HEK293 (cell line): ENCODE measurements at regions not wholly inside any gene's neighbourhood (a gene's known extent, or its start where the extent isn't known, plus 50 kb on each side); places are given as distances from the start of the nearest gene placed in this dataset.

Source experiments
- KLF10 ChIP-seq: fragments of 450-650 bp; IDR thresholded peaks from 2 replicates; pipeline ENCODE4 v1.5.1; 2018; ENCODE audit warnings: missing biosample characterization, mild to moderate bottlenecking, missing genetic modification characterization
- ZNF140 ChIP-seq: fragments of 450-650 bp; formaldehyde crosslinking; IDR thresholded peaks from 2 replicates; pipeline ENCODE4 v1.5.1; 2016; ENCODE audit warnings: missing biosample characterization, missing genetic modification characterization
- ZNF266 ChIP-seq: fragments of 450-650 bp; formaldehyde crosslinking; IDR thresholded peaks from 2 replicates; pipeline ENCODE4 v1.5.1; 2016; ENCODE audit warnings: missing biosample characterization, missing genetic modification characterization, low read depth
- ZNF350 ChIP-seq: fragments of 450-650 bp; formaldehyde crosslinking; IDR thresholded peaks from 2 replicates; pipeline ENCODE4 v1.5.0; 2017; ENCODE audit warnings: missing biosample characterization, mild to moderate bottlenecking, missing genetic modification characterization
- ZNF561 ChIP-seq: fragments of 450-650 bp; IDR thresholded peaks from 2 replicates; pipeline ENCODE4 v1.5.1; 2018; ENCODE audit warnings: missing biosample characterization, missing genetic modification characterization, borderline replicate concordance
- ZNF571 ChIP-seq: fragments of 450-650 bp; formaldehyde crosslinking; IDR thresholded peaks from 2 replicates; pipeline ENCODE4 v1.5.0; 2017; ENCODE audit warnings: missing biosample characterization, missing genetic modification characterization
- TF ChIP-seq, protein P1 (sequence below): fragments of 450-650 bp; formaldehyde crosslinking; IDR thresholded peaks from 2 replicates; pipeline ENCODE4 v1.5.1; 2016; ENCODE audit warnings: missing biosample characterization, missing genetic modification characterization
- TF ChIP-seq, protein P2 (sequence below): fragments of 450-650 bp; formaldehyde crosslinking; IDR thresholded peaks from 2 replicates; pipeline ENCODE4 v1.5.1; 2017; ENCODE audit warnings: missing biosample characterization, missing genetic modification characterization
- TF ChIP-seq, protein P3 (sequence below): fragments of 450-650 bp; formaldehyde crosslinking; IDR thresholded peaks from 2 replicates; pipeline ENCODE4 v1.5.1; 2016; ENCODE audit warnings: missing biosample characterization, missing genetic modification characterization, low read depth
- TF ChIP-seq, protein P4 (sequence below): fragments of 450-650 bp; formaldehyde crosslinking; IDR thresholded peaks from 2 replicates; pipeline ENCODE4 v1.5.1; 2017; ENCODE audit warnings: missing biosample characterization, missing genetic modification characterization
- TF ChIP-seq, protein P5 (sequence below): fragments of 450-650 bp; formaldehyde crosslinking; IDR thresholded peaks from 2 replicates; pipeline ENCODE4 v1.5.1; 2016; ENCODE audit warnings: missing biosample characterization, missing genetic modification characterization

DNA sequence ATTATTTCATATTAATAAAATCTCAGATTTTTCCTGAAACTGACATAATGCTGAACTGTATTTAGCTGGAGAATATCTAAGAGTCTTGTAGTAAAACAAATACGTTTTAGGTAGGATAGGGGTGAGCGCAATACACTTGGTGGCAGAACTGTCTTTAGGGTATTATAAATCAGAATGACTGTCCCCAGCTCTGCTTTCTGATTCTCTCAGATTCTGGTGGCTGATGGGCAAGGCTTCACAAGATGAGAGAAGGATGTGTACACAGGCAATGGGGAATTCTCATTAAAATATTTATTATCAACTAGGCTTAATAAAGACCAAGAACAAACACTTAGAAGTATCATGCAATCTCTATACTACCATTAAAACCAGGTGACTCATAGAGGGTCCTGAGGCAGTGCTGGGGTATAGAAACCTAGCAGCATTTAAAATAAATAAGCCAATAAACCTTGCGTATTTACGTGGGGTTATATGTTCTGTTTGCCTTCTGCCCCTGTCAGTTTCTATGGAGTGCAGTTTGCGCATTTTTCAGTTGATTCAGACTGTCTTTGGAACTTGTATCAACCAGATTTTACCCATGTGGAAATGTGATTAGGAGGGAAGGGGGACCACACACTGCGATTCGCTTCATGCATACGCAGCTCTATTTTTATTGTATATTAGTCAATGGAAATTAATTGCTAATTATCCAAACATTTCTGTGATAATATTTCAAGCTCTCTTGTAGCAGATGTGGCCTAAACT lies 1150.7 kb upstream of the WWC1 start:
- TF ChIP-seq, protein P1, sequence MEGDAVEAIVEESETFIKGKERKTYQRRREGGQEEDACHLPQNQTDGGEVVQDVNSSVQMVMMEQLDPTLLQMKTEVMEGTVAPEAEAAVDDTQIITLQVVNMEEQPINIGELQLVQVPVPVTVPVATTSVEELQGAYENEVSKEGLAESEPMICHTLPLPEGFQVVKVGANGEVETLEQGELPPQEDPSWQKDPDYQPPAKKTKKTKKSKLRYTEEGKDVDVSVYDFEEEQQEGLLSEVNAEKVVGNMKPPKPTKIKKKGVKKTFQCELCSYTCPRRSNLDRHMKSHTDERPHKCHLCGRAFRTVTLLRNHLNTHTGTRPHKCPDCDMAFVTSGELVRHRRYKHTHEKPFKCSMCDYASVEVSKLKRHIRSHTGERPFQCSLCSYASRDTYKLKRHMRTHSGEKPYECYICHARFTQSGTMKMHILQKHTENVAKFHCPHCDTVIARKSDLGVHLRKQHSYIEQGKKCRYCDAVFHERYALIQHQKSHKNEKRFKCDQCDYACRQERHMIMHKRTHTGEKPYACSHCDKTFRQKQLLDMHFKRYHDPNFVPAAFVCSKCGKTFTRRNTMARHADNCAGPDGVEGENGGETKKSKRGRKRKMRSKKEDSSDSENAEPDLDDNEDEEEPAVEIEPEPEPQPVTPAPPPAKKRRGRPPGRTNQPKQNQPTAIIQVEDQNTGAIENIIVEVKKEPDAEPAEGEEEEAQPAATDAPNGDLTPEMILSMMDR (tag by site-specific recombination), result no peak
- TF ChIP-seq ZNF350 (tag by site-specific recombination), result no peak
- TF ChIP-seq, protein P2, sequence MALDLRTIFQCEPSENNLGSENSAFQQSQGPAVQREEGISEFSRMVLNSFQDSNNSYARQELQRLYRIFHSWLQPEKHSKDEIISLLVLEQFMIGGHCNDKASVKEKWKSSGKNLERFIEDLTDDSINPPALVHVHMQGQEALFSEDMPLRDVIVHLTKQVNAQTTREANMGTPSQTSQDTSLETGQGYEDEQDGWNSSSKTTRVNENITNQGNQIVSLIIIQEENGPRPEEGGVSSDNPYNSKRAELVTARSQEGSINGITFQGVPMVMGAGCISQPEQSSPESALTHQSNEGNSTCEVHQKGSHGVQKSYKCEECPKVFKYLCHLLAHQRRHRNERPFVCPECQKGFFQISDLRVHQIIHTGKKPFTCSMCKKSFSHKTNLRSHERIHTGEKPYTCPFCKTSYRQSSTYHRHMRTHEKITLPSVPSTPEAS, result no peak
- TF ChIP-seq, protein P3, sequence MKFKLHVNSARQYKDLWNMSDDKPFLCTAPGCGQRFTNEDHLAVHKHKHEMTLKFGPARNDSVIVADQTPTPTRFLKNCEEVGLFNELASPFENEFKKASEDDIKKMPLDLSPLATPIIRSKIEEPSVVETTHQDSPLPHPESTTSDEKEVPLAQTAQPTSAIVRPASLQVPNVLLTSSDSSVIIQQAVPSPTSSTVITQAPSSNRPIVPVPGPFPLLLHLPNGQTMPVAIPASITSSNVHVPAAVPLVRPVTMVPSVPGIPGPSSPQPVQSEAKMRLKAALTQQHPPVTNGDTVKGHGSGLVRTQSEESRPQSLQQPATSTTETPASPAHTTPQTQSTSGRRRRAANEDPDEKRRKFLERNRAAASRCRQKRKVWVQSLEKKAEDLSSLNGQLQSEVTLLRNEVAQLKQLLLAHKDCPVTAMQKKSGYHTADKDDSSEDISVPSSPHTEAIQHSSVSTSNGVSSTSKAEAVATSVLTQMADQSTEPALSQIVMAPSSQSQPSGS (tag by site-specific recombination), result no peak
- TF ChIP-seq KLF10 (tag by site-specific recombination), result no peak
- no peak for TF ChIP-seq ZNF266 (tag by site-specific recombination)
- TF ChIP-seq, protein P4, sequence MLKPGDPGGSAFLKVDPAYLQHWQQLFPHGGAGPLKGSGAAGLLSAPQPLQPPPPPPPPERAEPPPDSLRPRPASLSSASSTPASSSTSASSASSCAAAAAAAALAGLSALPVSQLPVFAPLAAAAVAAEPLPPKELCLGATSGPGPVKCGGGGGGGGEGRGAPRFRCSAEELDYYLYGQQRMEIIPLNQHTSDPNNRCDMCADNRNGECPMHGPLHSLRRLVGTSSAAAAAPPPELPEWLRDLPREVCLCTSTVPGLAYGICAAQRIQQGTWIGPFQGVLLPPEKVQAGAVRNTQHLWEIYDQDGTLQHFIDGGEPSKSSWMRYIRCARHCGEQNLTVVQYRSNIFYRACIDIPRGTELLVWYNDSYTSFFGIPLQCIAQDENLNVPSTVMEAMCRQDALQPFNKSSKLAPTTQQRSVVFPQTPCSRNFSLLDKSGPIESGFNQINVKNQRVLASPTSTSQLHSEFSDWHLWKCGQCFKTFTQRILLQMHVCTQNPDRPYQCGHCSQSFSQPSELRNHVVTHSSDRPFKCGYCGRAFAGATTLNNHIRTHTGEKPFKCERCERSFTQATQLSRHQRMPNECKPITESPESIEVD, result no peak
- no peak for TF ChIP-seq ZNF561
- no peak for TF ChIP-seq ZNF140
- TF ChIP-seq, protein P5, sequence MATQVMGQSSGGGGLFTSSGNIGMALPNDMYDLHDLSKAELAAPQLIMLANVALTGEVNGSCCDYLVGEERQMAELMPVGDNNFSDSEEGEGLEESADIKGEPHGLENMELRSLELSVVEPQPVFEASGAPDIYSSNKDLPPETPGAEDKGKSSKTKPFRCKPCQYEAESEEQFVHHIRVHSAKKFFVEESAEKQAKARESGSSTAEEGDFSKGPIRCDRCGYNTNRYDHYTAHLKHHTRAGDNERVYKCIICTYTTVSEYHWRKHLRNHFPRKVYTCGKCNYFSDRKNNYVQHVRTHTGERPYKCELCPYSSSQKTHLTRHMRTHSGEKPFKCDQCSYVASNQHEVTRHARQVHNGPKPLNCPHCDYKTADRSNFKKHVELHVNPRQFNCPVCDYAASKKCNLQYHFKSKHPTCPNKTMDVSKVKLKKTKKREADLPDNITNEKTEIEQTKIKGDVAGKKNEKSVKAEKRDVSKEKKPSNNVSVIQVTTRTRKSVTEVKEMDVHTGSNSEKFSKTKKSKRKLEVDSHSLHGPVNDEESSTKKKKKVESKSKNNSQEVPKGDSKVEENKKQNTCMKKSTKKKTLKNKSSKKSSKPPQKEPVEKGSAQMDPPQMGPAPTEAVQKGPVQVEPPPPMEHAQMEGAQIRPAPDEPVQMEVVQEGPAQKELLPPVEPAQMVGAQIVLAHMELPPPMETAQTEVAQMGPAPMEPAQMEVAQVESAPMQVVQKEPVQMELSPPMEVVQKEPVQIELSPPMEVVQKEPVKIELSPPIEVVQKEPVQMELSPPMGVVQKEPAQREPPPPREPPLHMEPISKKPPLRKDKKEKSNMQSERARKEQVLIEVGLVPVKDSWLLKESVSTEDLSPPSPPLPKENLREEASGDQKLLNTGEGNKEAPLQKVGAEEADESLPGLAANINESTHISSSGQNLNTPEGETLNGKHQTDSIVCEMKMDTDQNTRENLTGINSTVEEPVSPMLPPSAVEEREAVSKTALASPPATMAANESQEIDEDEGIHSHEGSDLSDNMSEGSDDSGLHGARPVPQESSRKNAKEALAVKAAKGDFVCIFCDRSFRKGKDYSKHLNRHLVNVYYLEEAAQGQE (tag by site-specific recombination), result no peak
- no peak for TF ChIP-seq ZNF571 (tag by site-specific recombination)
